ENCODE measurements at regions not wholly inside any gene's neighbourhood (a gene's known extent, or its start where the extent isn't known, plus 50 kb on each side); places are given as distances from the start of the nearest gene placed in this dataset.

GRCh38 chr3:18900994-18901393 lies 247.3 kb upstream of the KCNH8 start:
- TF ChIP-seq CTCF (conservative IDR thresholded peaks at IDR 0.05 in 1 of 2, IDR thresholded peaks at IDR 0.05 in 1 of 2; ENCODE audit: extremely low read depth in 1 of 2, insufficient read depth in 1 of 2, low read depth in 1 of 2, low read length in 2 of 2) = no peak
- TF ChIP-seq EZH2 (IDR thresholded peaks at IDR 0.05; ENCODE audit: borderline replicate concordance, low read length) = no peak
